B cell (primary cell): ENCODE measurements at regions not wholly inside any gene's neighbourhood (a gene's known extent, or its start where the extent isn't known, plus 50 kb on each side); places are given as distances from the start of the nearest gene placed in this dataset.

ENCODE experiments used
- EZH2 ChIP-seq: IDR thresholded peaks from 2 replicates; pipeline ENCODE4 v1.6.1; 2012; ENCODE audit warnings: borderline replicate concordance, low read depth, mild to moderate bottlenecking, moderate library complexity, low read length; ENCODE audit not compliant: insufficient read depth, poor library complexity, severe bottlenecking
- TF ChIP-seq, protein P1 (sequence below): fragments of 200-600 bp; IDR thresholded peaks from one replicate; pipeline ENCODE4 v1.8.0; 2022; ENCODE audit warnings: antibody characterized with exemption, mild to moderate bottlenecking

DNA sequence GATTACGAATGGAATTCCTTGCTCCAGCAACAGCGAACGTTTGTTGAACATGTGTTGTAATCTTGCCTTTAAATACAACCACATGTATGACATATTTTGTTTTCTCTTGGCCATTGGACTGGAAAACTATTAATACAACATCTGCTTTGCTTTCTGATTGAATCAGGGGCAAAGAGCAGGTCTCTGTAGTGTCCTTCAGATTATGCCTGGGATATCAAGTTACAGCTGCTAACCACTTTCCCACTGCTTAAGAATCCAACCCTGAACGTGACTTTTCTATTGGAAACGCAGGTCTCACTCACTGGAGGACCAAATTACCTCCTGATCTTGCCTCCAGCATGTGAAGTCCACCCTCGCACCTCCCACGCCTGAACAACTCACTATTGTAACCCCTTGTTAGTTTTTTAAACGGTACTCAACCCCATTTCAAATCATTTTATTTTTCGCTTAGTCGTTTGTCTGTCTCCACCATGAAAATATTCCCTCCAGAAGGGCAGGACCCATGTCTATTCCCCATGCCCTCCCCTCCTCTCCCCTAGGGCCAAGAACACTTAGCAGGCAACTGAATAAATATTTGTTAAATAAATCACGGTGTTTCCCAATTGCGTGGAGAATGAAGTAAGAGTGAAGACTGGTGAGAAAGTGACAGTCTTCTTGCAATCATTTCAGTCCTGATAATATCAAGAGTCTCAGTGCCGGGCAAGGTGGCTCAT, 57.4 kb upstream of the MRTFB start:
- TF ChIP-seq, protein P1, sequence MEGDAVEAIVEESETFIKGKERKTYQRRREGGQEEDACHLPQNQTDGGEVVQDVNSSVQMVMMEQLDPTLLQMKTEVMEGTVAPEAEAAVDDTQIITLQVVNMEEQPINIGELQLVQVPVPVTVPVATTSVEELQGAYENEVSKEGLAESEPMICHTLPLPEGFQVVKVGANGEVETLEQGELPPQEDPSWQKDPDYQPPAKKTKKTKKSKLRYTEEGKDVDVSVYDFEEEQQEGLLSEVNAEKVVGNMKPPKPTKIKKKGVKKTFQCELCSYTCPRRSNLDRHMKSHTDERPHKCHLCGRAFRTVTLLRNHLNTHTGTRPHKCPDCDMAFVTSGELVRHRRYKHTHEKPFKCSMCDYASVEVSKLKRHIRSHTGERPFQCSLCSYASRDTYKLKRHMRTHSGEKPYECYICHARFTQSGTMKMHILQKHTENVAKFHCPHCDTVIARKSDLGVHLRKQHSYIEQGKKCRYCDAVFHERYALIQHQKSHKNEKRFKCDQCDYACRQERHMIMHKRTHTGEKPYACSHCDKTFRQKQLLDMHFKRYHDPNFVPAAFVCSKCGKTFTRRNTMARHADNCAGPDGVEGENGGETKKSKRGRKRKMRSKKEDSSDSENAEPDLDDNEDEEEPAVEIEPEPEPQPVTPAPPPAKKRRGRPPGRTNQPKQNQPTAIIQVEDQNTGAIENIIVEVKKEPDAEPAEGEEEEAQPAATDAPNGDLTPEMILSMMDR, result no peak
- TF ChIP-seq EZH2, result no peak
